ENCODE measurements at regions not wholly inside any gene's neighbourhood (a gene's known extent, or its start where the extent isn't known, plus 50 kb on each side); places are given as distances from the start of the nearest gene placed in this dataset.

GRCh38 chr4:104758574-104758973 lies 263.9 kb upstream of the CXXC4 start:
- TF ChIP-seq CTCF (IDR thresholded peaks at IDR 0.05; ENCODE audit: low read depth, low read length): no peak
- no peak for DNase-seq (ENCODE audit: extremely low read depth, low read depth)

GRCh38 chr4:104763554-104764222 lies 269.0 kb upstream of the CXXC4 start:
- no peak for DNase-seq (ENCODE audit: extremely low read depth, low read depth)
- no peak for TF ChIP-seq CTCF (IDR thresholded peaks at IDR 0.05; ENCODE audit: low read depth, low read length)

- DNase-seq (ENCODE audit: extremely low read depth, low read depth): no peak
- no peak for TF ChIP-seq CTCF (IDR thresholded peaks at IDR 0.05; ENCODE audit: low read depth, low read length)
Measured at GRCh38 chr4:104766676-104767075, 272.0 kb upstream of the CXXC4 start.

DNA sequence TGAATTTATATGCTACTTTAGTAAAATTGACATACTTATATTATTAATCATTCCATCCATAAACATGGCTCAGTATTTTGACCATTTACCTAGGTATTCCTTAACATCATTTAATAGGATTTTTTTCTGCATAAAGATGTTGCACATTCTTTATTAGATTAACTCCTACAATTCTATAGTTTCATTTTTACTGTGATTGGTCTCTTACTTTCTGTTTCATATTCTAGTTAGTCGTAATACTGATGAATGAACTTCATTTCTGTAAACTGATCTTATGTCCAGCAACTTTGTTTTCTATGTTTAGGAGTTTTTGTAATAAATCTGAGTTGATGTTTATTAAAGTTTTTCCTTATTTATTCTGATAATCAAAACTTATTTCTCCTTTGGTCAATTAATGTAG lies 278.2 kb upstream of the CXXC4 start:
- DNase-seq (ENCODE audit: extremely low read depth, low read depth): no peak

GRCh38 chr4:104795264-104795939 lies 300.7 kb upstream of the CXXC4 start:
- no peak for DNase-seq (ENCODE audit: extremely low read depth, low read depth)
- TF ChIP-seq CTCF (IDR thresholded peaks at IDR 0.05; ENCODE audit: low read depth, low read length): no peak

More for the DNA sequence above, 278.2 kb upstream of the CXXC4 start:
- TF ChIP-seq CTCF (IDR thresholded peaks at IDR 0.05; ENCODE audit: low read depth, low read length): no peak

DNA sequence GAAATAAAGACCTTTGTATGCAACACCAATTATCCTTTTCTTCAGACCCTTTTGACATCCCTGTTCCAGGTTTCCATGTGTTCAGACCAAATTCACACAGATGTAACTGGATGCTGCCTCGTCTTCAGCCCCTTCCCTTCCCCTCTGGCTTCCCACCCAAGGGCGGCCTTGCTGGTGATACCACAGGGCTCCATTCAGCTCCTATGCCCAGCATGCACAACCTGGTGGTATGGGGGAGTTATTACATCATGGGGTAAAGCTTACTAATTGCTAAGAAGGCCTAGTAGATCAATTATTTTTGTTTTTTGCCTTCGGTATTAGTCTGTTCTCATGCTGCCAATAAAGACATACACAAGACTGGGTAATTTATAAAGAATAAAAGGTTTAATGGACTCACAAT lies 317.0 kb upstream of the CXXC4 start:
- no peak for DNase-seq (ENCODE audit: extremely low read depth, low read depth)
- no peak for TF ChIP-seq CTCF (IDR thresholded peaks at IDR 0.05; ENCODE audit: low read depth, low read length)

DNA sequence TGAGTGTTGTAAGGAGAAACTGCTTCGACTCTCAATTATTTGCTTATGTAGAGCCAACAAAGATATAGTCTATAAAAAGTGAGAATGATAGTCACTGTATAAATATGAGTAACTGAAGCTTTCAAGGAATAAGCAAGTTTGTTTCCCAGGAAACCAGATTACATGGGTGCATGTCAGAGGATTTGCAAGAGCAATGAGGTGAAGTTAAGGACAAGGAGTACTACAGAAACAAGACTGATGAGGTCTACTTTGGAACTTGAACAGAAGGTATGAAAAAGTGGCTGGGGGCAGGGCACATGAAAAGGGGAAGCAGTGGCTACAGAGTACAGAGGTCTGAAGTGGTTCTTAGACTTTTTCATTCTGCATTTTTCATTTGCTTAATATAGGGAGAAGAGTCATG lies 321.0 kb upstream of the CXXC4 start:
- DNase-seq (ENCODE audit: extremely low read depth, low read depth): no peak
- TF ChIP-seq CTCF (IDR thresholded peaks at IDR 0.05; ENCODE audit: low read depth, low read length): no peak

All from AG09319 (cell line).